ENCODE measurements at regions not wholly inside any gene's neighbourhood (a gene's known extent, or its start where the extent isn't known, plus 50 kb on each side); places are given as distances from the start of the nearest gene placed in this dataset.
A peak's percentile ranks its signal among the peaks of the same experiment; 100 is the strongest.

GRCh38 chr18:75527848-75528685 is 100.6 kb upstream of the SMIM21 start:
- ATAC-seq = no peak

- ATAC-seq = no peak
Measured at GRCh38 chr18:75526038-75526437, 98.5 kb upstream of the SMIM21 start.

- no peak for ATAC-seq
Measured at GRCh38 chr18:75525331-75525730, 97.8 kb upstream of the SMIM21 start.

- no peak for ATAC-seq
Measured at GRCh38 chr18:75524841-75525240, 97.3 kb upstream of the SMIM21 start.

- no peak for ATAC-seq
Measured at GRCh38 chr18:75524181-75524580, 96.7 kb upstream of the SMIM21 start.

GRCh38 chr18:75521816-75522215 is 94.3 kb upstream of the SMIM21 start:
- no peak for ATAC-seq

- no peak for ATAC-seq
Measured at GRCh38 chr18:75518007-75518406, 90.5 kb upstream of the SMIM21 start.

GRCh38 chr18:75517286-75517685 is 89.8 kb upstream of the SMIM21 start:
- ATAC-seq = no peak

GRCh38 chr18:75507636-75508035 is 80.1 kb upstream of the SMIM21 start:
- ATAC-seq = no peak

- ATAC-seq = no peak
Measured at GRCh38 chr18:75506913-75507312, 79.4 kb upstream of the SMIM21 start.

GRCh38 chr18:75504469-75504868 is 77.0 kb upstream of the SMIM21 start:
- no peak for ATAC-seq

- ATAC-seq = no peak
Measured at GRCh38 chr18:75503615-75504014, 76.1 kb upstream of the SMIM21 start.

- no peak for ATAC-seq
Measured at GRCh38 chr18:75502286-75502685, 74.8 kb upstream of the SMIM21 start.

- no peak for ATAC-seq
Measured at GRCh38 chr18:75500545-75500944, 73.0 kb upstream of the SMIM21 start.

GRCh38 chr18:75497576-75498235 is 70.2 kb upstream of the SMIM21 start:
- no peak for ATAC-seq

GRCh38 chr18:75496151-75496550 is 68.6 kb upstream of the SMIM21 start:
- ATAC-seq = no peak

- no peak for ATAC-seq
Measured at GRCh38 chr18:75492852-75493251, 65.3 kb upstream of the SMIM21 start.

GRCh38 chr18:75491361-75491760 is 63.9 kb upstream of the SMIM21 start:
- no peak for ATAC-seq

- ATAC-seq = peak; percentile 64
Measured at GRCh38 chr18:75489493-75490190, 62.1 kb upstream of the SMIM21 start.

- no peak for ATAC-seq
Measured at GRCh38 chr18:75483662-75484061, 56.2 kb upstream of the SMIM21 start.

- no peak for ATAC-seq
Measured at GRCh38 chr18:75482880-75483279, 55.4 kb upstream of the SMIM21 start.

GRCh38 chr18:75480487-75480886 is 53.0 kb upstream of the SMIM21 start:
- no peak for ATAC-seq

All from esophagus mucosa (tissue), 1 donor.